Esophagus muscularis mucosa (tissue), 4 donors: ENCODE measurements at regions not wholly inside any gene's neighbourhood (a gene's known extent, or its start where the extent isn't known, plus 50 kb on each side); places are given as distances from the start of the nearest gene placed in this dataset.

ENCODE experiments used
- DNase-seq: peaks from one replicate; pipeline ENCODE4 v3.0.0-alpha.2; 2017; ENCODE audit errors: extremely low spot score
- H3K27ac ChIP-seq, 4 donors: fragments of 200-600 bp; sonication (generic); replicated peaks in 1 of 4; 1 replicate in 3 of 4; 2 replicates in 1 of 4; pipeline ENCODE4 v1.5.1; 2016 to 2019; ENCODE audit warnings: mild to moderate bottlenecking in 1 of 4
- H3K27me3 ChIP-seq, 4 donors: fragments of 200-600 bp; sonication (generic); one replicate each; pipeline versions ENCODE4 v1.5.1 to v1.6.0; 2016 to 2019
- H3K36me3 ChIP-seq, 4 donors: fragments of 200-600 bp; sonication (generic); one replicate each; pipeline ENCODE4 v1.5.1; 2016 to 2019
- H3K4me1 ChIP-seq, 4 donors: fragments of 200-600 bp; sonication (generic); one replicate each; pipeline ENCODE4 v1.5.1; 2016 to 2019
- H3K4me3 ChIP-seq, 4 donors: fragments of 200-600 bp; sonication (generic); 1 replicate in 2 of 4; 2 replicates in 2 of 4; pipeline ENCODE4 v1.5.1; 2016 to 2019; ENCODE audit warnings: mild to moderate bottlenecking in 4 of 4, moderate library complexity in 1 of 4
- H3K9me3 ChIP-seq, 4 donors: fragments of 200-600 bp; sonication (generic); 1 replicate in 3 of 4; 2 replicates in 1 of 4; pipeline ENCODE4 v1.5.1; 2016 to 2019
- EP300 ChIP-seq: sonication (generic); formaldehyde crosslinking; IDR thresholded peaks from one replicate; pipeline ENCODE4 v1.6.1; 2017; ENCODE audit warnings: antibody characterized with exemption
- POLR2A ChIP-seq: fragments of 450-650 bp; IDR thresholded peaks from one replicate; pipeline ENCODE4 v1.6.1; 2017; ENCODE audit warnings: antibody characterized with exemption, moderate library complexity, mild to moderate bottlenecking, low read depth
- POLR2AphosphoS5 ChIP-seq, 2 donors: sonication (generic); formaldehyde crosslinking; IDR thresholded peaks; one replicate each; pipeline ENCODE4 v1.6.1; 2017; ENCODE audit warnings: antibody characterized with exemption in 2 of 2
- WGBS: methylation state at CpG from one replicate; pipeline ENCODE4 v1.1.5; 2018; 5-methylcytosine and 5-hydroxymethylcytosine counted together
- intact Hi-C: fragments of 100-400 bp; cut with DNase I; formaldehyde crosslinking; loops from one replicate; pipeline ENCODE4 v1.15.1; 2023
- TF ChIP-seq, protein P1 (sequence below), 3 experiments: fragments of 200-600 bp in 2 of 3; fragments of 450-650 bp in 1 of 3; sonication (generic) in 2 of 3; IDR thresholded peaks; one replicate each; pipeline ENCODE4 v1.5.1; 2017 to 2019; ENCODE audit warnings: antibody characterized with exemption in 3 of 3, mild to moderate bottlenecking in 2 of 3, moderate library complexity in 1 of 3

DNA sequence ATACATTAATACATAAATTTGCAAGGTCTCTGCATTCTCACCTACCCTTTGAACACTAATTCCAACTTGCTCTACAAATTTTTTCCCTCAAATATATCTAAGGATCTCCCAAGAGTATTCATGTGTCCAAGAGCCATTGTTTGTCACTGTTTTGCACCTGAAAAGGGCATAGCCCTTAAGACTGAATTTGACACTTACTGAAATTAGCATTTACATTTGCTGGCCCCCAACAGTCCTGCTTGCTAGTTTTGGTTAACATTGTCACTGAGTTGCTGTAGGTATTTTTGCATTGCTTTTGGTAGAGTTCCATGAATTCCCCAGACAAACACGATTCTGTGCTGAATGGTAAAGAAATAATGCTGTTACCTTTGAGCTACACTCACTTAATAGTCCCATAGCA lies 57.3 kb downstream of the KCNA4 start:
- H3K4me1 ChIP-seq: no peaks in the 10 kb centered on the region
- H3K27me3 ChIP-seq: no peaks in the 10 kb centered on the region
- intact Hi-C loops: no loop called here
- 45% methylated on average over 1 of the region's 1 CpG for WGBS
- no peak for DNase-seq
- TF ChIP-seq POLR2AphosphoS5 (IDR thresholded peaks at IDR 0.05) (no peak), POLR2A (no peak), EP300 (no peak)
- TF ChIP-seq, protein P1, sequence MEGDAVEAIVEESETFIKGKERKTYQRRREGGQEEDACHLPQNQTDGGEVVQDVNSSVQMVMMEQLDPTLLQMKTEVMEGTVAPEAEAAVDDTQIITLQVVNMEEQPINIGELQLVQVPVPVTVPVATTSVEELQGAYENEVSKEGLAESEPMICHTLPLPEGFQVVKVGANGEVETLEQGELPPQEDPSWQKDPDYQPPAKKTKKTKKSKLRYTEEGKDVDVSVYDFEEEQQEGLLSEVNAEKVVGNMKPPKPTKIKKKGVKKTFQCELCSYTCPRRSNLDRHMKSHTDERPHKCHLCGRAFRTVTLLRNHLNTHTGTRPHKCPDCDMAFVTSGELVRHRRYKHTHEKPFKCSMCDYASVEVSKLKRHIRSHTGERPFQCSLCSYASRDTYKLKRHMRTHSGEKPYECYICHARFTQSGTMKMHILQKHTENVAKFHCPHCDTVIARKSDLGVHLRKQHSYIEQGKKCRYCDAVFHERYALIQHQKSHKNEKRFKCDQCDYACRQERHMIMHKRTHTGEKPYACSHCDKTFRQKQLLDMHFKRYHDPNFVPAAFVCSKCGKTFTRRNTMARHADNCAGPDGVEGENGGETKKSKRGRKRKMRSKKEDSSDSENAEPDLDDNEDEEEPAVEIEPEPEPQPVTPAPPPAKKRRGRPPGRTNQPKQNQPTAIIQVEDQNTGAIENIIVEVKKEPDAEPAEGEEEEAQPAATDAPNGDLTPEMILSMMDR (IDR thresholded peaks at IDR 0.05): no peak
- no peaks in the 10 kb centered on the region for H3K9me3 ChIP-seq
- H3K27ac ChIP-seq: no peak overlapping the region
- no peak overlapping the region for H3K4me3 ChIP-seq
- H3K36me3 ChIP-seq: no peaks in the 10 kb centered on the region

DNA sequence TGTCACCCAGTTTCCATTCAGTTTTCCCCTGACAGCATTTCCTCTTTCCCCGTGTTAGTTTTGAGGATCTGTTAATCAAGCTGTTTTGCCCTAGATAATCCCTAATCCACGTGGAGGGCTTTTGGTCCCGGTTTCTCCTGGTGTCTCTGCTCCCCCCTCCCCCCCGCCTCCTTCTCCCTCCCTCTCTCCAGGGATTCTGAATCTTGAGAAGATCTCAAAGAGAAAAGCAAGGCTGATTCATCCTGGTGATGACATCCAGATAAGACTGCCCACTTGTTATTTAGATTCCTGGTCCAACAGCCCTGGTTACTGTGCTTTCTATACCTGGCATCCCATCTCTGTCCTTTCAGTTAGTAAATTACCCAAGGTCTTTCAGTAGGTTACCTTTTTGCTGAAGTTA lies 59.4 kb downstream of the KCNA4 start:
- no peak for TF ChIP-seq EP300
- TF ChIP-seq POLR2AphosphoS5 (IDR thresholded peaks at IDR 0.05): no peak
- TF ChIP-seq, protein P1 (IDR thresholded peaks at IDR 0.05): no peak
- TF ChIP-seq POLR2A: no peak
- no peak for DNase-seq
- Histone ChIP-seq H3K27me3 (no peaks in the 10 kb centered on the region), H3K27ac (no peak overlapping the region), H3K4me3 (no peak overlapping the region), H3K4me1 (no peaks in the 10 kb centered on the region), H3K36me3 (no peaks in the 10 kb centered on the region), H3K9me3 (no peaks in the 10 kb centered on the region)
- WGBS: 41% methylated on average over 4 of the region's 4 CpGs
- intact Hi-C loops: no loop called here

DNA sequence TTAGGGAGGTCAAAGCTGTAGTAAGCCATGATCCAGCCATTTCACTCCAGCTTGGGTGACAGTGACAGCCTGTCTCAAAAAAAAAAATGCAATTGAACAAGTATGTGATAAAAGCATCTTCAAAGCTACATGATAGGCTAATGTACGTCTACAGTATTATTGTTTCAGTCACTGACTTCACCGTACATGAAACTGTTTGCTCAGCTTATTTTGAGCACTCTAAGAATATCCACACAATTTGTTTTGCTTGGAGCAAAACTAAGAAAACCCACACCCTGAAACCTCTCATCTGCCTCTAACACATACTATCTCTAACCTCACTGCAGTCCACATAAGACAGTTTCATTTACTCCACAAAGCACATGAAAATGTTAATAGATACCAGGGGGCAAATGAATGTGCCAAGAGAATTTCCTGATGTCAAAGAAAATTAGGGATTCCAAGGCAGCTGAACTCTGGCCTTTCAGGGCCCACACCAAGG lies 60.7 kb downstream of the KCNA4 start:
- Histone ChIP-seq H3K36me3 (no peaks in the 10 kb centered on the region), H3K27ac (no peak overlapping the region), H3K9me3 (no peaks in the 10 kb centered on the region), H3K4me1 (no peaks in the 10 kb centered on the region), H3K4me3 (no peak overlapping the region), H3K27me3 (no peaks in the 10 kb centered on the region)
- no peak for DNase-seq
- intact Hi-C loops: no loop called here
- TF ChIP-seq, protein P1 (IDR thresholded peaks at IDR 0.05): no peak
- TF ChIP-seq POLR2A (no peak), EP300 (no peak), POLR2AphosphoS5 (IDR thresholded peaks at IDR 0.05) (no peak)
- WGBS: 55% methylated on average over 2 of the region's 2 CpGs

DNA sequence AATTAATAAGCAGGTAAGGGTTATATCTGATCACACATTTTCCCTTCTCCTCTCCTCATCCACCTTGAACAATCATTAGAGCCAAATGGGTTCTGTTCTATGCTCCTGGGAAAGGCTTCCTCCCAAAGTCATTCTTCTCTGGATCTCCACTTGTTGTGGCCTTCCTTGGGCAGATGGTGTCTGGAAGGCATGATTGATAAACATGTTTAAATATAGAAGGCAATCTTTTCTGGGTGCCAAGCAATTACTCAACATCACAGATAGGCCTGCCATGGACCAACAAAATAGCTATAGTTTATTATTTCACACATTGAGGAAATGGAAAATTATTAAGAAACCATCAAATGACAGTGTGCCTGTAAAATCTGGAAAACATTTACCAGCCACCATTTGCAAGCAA lies 73.5 kb downstream of the KCNA4 start:
- peaks cover 0 to 10% (median 0%) of the 10 kb centered on the region in 4 donors for H3K4me1 ChIP-seq
- no peak overlapping the region for H3K27ac ChIP-seq
- no peak for TF ChIP-seq POLR2AphosphoS5 (IDR thresholded peaks at IDR 0.05)
- TF ChIP-seq, protein P1 (IDR thresholded peaks at IDR 0.05): no peak
- TF ChIP-seq POLR2A: no peak
- TF ChIP-seq EP300: no peak
- no peaks in the 10 kb centered on the region for H3K27me3 ChIP-seq
- peaks cover 0 to 8% (median 7%) of the 10 kb centered on the region in 4 donors for H3K9me3 ChIP-seq
- no peak overlapping the region for H3K4me3 ChIP-seq
- DNase-seq: no peak
- intact Hi-C loops: no loop called here
- no peaks in the 10 kb centered on the region for H3K36me3 ChIP-seq

DNA sequence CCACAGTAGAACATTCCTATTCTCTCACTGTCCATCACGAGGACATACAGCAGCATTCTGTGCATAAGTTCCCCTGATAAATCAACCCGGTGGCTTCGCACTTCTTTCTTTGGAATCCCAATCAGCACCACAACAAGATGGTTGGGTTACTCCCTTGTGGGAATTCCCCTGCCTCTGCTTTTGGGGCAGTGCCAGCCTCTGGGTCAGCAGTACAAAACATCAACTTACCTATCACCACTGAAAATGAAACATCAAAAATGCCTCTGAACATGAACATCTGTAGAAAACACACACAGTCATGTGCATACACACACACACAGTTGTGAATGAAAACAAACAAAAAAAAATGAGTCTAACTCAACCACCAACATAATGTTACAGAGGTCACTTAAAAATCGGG lies 79.3 kb downstream of the KCNA4 start:
- Histone ChIP-seq H3K4me3 (no peak overlapping the region), H3K36me3 (no peaks in the 10 kb centered on the region), H3K27me3 (no peaks in the 10 kb centered on the region), H3K4me1 (no peaks in the 10 kb centered on the region), H3K9me3 (peaks cover 0 to 9% (median 5%) of the 10 kb centered on the region in 4 donors), H3K27ac (no peak overlapping the region)
- intact Hi-C loops: no loop called here
- TF ChIP-seq POLR2AphosphoS5 (IDR thresholded peaks at IDR 0.05) (no peak), POLR2A (no peak), EP300 (no peak)
- TF ChIP-seq, protein P1 (IDR thresholded peaks at IDR 0.05): no peak
- no peak for DNase-seq
- WGBS: 86% methylated on average over 4 of the region's 4 CpGs
